GM12878 (cell line): ENCODE measurements at regions not wholly inside any gene's neighbourhood (a gene's known extent, or its start where the extent isn't known, plus 50 kb on each side); places are given as distances from the start of the nearest gene placed in this dataset.

Experiments used
- ATAC-seq: fragments of 200-7000 bp; cut with Tn5 transposase; 3 replicates; pipeline ENCODE4 v1.9.1; 2020; ENCODE audit warnings: mild to moderate bottlenecking, moderate library complexity
- BruUV-seq: library from RNA; stranded (reverse); fragments of 400-500 nt; replicated peaks from 2 replicates; lab custom pipeline; 2021; lab: Mats Ljungman, UMichigan
- CTCF ChIA-PET: fragments of 300-600 bp; sonication (Branson Sonifier 250); formaldehyde crosslinking; extraction: SDS; loops from one replicate; lab custom pipeline; 2021; ENCODE audit warnings: inconsistent platforms; lab: Yijun Ruan, JAX
- POLR2A ChIA-PET: fragments of 350-600 bp; formaldehyde crosslinking; extraction: SDS; loops from one replicate; lab custom pipeline; 2021; ENCODE audit warnings: inconsistent platforms; lab: Charles Lee
- RAD21 ChIA-PET: fragments of 300-600 bp; sonication (Branson Sonifier 250); formaldehyde crosslinking; loops from one replicate; lab custom pipeline; 2023; ENCODE audit warnings: antibody characterized with exemption; ENCODE audit not compliant: unreplicated experiment; lab: Charles Lee
- SMC1A ChIA-PET: fragments of 300-600 bp; sonication (Branson Sonifier 250); formaldehyde crosslinking; loops from one replicate; lab custom pipeline; 2023; ENCODE audit not compliant: unreplicated experiment, uncharacterized antibody; lab: Charles Lee
- DNase-seq: peaks from one replicate; pipeline ENCODE4 v3.0.0-alpha.2; 2011; ENCODE audit warnings: low read depth, low spot score
- FAIRE-seq: peaks from 3 replicates; lab custom pipeline; 2011; peaks lifted over from hg19 to GRCh38; lab: Jason Lieb, UNC
- H2AFZ ChIP-seq: 2 replicates; pipeline ENCODE4 v1.6.0; 2011; ENCODE audit warnings: low read depth, low read length, control low read depth; ENCODE audit not compliant: control insufficient read depth
- H3K27ac ChIP-seq: 2 replicates; pipeline ENCODE4 v1.5.1; 2011; ENCODE audit warnings: control low read depth; ENCODE audit not compliant: control insufficient read depth, insufficient read depth
- H3K27me3 ChIP-seq, 2 experiments: replicated peaks in 1 of 2; 2 replicates each; pipeline versions ENCODE4 v1.6.0 to v1.6.1; 2011; ENCODE audit warnings: low read length in 1 of 2; ENCODE audit not compliant: control insufficient read depth in 2 of 2, insufficient read depth in 2 of 2
- H3K36me3 ChIP-seq, 2 experiments: 2 replicates each; pipeline ENCODE4 v1.5.1; 2011; ENCODE audit warnings: low read length in 1 of 2; ENCODE audit not compliant: control insufficient read depth in 2 of 2, insufficient read depth in 2 of 2
- H3K4me1 ChIP-seq: 2 replicates; pipeline ENCODE4 v1.6.1; 2011; ENCODE audit warnings: mild to moderate bottlenecking, low read length, moderate library complexity, mixed read lengths; ENCODE audit not compliant: control insufficient read depth, insufficient read depth
- H3K4me2 ChIP-seq: 2 replicates; pipeline ENCODE4 v1.6.0; 2011; ENCODE audit warnings: control low read depth; ENCODE audit not compliant: control insufficient read depth, insufficient read depth
- H3K4me3 ChIP-seq: fragments of 200-600 bp; sonication (generic); 2 replicates; pipeline ENCODE4 v1.5.1; 2016
- H3K79me2 ChIP-seq: 2 replicates; pipeline ENCODE4 v1.6.0; 2011; ENCODE audit warnings: low read length; ENCODE audit not compliant: control insufficient read depth, insufficient read depth
- H3K9ac ChIP-seq: 2 replicates; pipeline ENCODE4 v1.8.0; 2011; ENCODE audit warnings: low read length, control low read depth, mixed read lengths; ENCODE audit not compliant: control insufficient read depth, insufficient read depth
- H3K9me3 ChIP-seq: replicated peaks from 3 replicates; pipeline ENCODE4 v1.5.1; 2011; ENCODE audit warnings: mild to moderate bottlenecking, low read length; ENCODE audit not compliant: control insufficient read depth, insufficient read depth
- H4K20me1 ChIP-seq: 2 replicates; pipeline ENCODE4 v1.6.0; 2011; ENCODE audit not compliant: control insufficient read depth, insufficient read depth
- BHLHE40 ChIP-seq, 2 experiments: fragments of 450-650 bp in 1 of 2; IDR thresholded peaks; 2 replicates each; pipeline ENCODE4 v1.6.1; 2011 to 2017; ENCODE audit warnings: low read depth in 2 of 2, borderline replicate concordance in 1 of 2, improper control_type of control experiment in 1 of 2, low read length in 1 of 2, mild to moderate bottlenecking in 1 of 2
- BMI1 ChIP-seq: fragments of 450-650 bp; IDR thresholded peaks from 2 replicates; pipeline ENCODE4 v1.6.1; 2016; ENCODE audit warnings: mild to moderate bottlenecking, moderate library complexity, borderline replicate concordance
- CREM ChIP-seq: IDR thresholded peaks from 2 replicates; pipeline ENCODE4 v1.6.1; 2014; ENCODE audit warnings: antibody characterized with exemption, low read depth
- CUX1 ChIP-seq: IDR thresholded peaks from 2 replicates; pipeline ENCODE4 v1.6.1; 2012; ENCODE audit warnings: improper control_type of control experiment, low read depth, low read length; ENCODE audit not compliant: insufficient replicate concordance
- E2F4 ChIP-seq: IDR thresholded peaks from 2 replicates; pipeline ENCODE4 v1.6.1; 2012; ENCODE audit warnings: low read depth, low read length, improper control_type of control experiment
- FOS ChIP-seq: IDR thresholded peaks from 3 replicates; pipeline ENCODE4 v1.6.1; 2011; ENCODE audit warnings: borderline replicate concordance; ENCODE audit not compliant: insufficient read length; ENCODE audit errors: extremely low read depth
- FOXK2 ChIP-seq: fragments of 450-650 bp; IDR thresholded peaks from 2 replicates; pipeline ENCODE4 v1.6.1; 2017; ENCODE audit warnings: mild to moderate bottlenecking, moderate library complexity
- IKZF2 ChIP-seq, 2 experiments: fragments of 450-650 bp; IDR thresholded peaks; 2 replicates each; pipeline ENCODE4 v1.6.1; 2017; ENCODE audit warnings: mild to moderate bottlenecking in 2 of 2, moderate library complexity in 2 of 2
- LARP7 ChIP-seq: fragments of 450-650 bp; IDR thresholded peaks from 2 replicates; pipeline ENCODE4 v1.6.1; 2017; ENCODE audit warnings: mild to moderate bottlenecking
- NFIC ChIP-seq: IDR thresholded peaks from 2 replicates; pipeline ENCODE4 v1.6.1; 2012; ENCODE audit warnings: low read depth, mild to moderate bottlenecking, inconsistent platforms, low read length, moderate library complexity
- SMAD1 ChIP-seq: fragments of 450-650 bp; IDR thresholded peaks from 2 replicates; pipeline ENCODE4 v1.6.1; 2018; ENCODE audit warnings: mild to moderate bottlenecking, low read depth; ENCODE audit not compliant: partially characterized antibody
- SREBF2 ChIP-seq: IDR thresholded peaks from 2 replicates; pipeline ENCODE4 v1.6.1; 2012; ENCODE audit warnings: mild to moderate bottlenecking, low read length
- TARDBP ChIP-seq: IDR thresholded peaks from 2 replicates; pipeline ENCODE4 v1.6.1; 2016; ENCODE audit warnings: borderline replicate concordance
- TBL1XR1 ChIP-seq: IDR thresholded peaks from 2 replicates; pipeline ENCODE4 v1.6.1; 2012; ENCODE audit warnings: low read depth, low read length, improper control_type of control experiment
- WGBS: methylation state at CpG from one replicate; pipeline ENCODE4 v1.1.6; 2016; ENCODE audit warnings: low lambda C conversion rate; ENCODE audit not compliant: insufficient replicate concordance, insufficient coverage; ENCODE audit errors: missing lambda C conversion rate; 5-methylcytosine and 5-hydroxymethylcytosine counted together
- in situ Hi-C: fragments of 300-500 bp; cut with MboI; formaldehyde crosslinking; loops from 9 replicates; pipeline ENCODE4 v1.14.3; 2018; ENCODE audit warnings: mixed read lengths
- intact Hi-C: fragments of 100-400 bp; cut with micrococcal nuclease; formaldehyde crosslinking; loops from one replicate; pipeline ENCODE4 v1.14.2; 2022; ENCODE audit not compliant: unreplicated experiment
- TF ChIP-seq, protein P1 (sequence below): IDR thresholded peaks from 2 replicates; pipeline ENCODE4 v1.6.1; 2012; ENCODE audit warnings: low read depth, low read length, improper control_type of control experiment
- TF ChIP-seq, protein P2 (sequence below): fragments of 450-650 bp; IDR thresholded peaks from 2 replicates; pipeline ENCODE4 v1.6.1; 2016; ENCODE audit warnings: mild to moderate bottlenecking

GRCh38 chr19:23507446-23507845 is 112.2 kb upstream of the ZNF91 start:
- no peaks in the 10 kb centered on the region for H3K27me3 ChIP-seq
- FAIRE-seq = no peak
- SMC1A ChIA-PET = no interaction called here
- no peak for TF ChIP-seq CREM
- no peak for TF ChIP-seq IKZF2 (IDR thresholded peaks at IDR 0.05)
- TF ChIP-seq NFIC = no peak
- no peak for TF ChIP-seq CUX1
- TF ChIP-seq SMAD1 = no peak
- TF ChIP-seq SREBF2 = no peak
- TF ChIP-seq FOS = no peak
- no peak for TF ChIP-seq TARDBP
- no peak for TF ChIP-seq BMI1
- TF ChIP-seq FOXK2 = no peak
- no peak for TF ChIP-seq TBL1XR1
- no peak for TF ChIP-seq BHLHE40 (IDR thresholded peaks at IDR 0.05; ENCODE audit: borderline replicate concordance in 1 of 2, low read depth in 2 of 2, low read length in 1 of 2)
- TF ChIP-seq E2F4 = no peak
- no peak for TF ChIP-seq LARP7
- TF ChIP-seq, protein P1, sequence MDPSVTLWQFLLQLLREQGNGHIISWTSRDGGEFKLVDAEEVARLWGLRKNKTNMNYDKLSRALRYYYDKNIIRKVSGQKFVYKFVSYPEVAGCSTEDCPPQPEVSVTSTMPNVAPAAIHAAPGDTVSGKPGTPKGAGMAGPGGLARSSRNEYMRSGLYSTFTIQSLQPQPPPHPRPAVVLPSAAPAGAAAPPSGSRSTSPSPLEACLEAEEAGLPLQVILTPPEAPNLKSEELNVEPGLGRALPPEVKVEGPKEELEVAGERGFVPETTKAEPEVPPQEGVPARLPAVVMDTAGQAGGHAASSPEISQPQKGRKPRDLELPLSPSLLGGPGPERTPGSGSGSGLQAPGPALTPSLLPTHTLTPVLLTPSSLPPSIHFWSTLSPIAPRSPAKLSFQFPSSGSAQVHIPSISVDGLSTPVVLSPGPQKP = no peak
- TF ChIP-seq, protein P2, sequence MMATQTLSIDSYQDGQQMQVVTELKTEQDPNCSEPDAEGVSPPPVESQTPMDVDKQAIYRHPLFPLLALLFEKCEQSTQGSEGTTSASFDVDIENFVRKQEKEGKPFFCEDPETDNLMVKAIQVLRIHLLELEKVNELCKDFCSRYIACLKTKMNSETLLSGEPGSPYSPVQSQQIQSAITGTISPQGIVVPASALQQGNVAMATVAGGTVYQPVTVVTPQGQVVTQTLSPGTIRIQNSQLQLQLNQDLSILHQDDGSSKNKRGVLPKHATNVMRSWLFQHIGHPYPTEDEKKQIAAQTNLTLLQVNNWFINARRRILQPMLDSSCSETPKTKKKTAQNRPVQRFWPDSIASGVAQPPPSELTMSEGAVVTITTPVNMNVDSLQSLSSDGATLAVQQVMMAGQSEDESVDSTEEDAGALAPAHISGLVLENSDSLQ = no peak

More at GRCh38 chr19:23507446-23507845, 112.2 kb upstream of the ZNF91 start:
- RAD21 ChIA-PET = no interaction called here
- Histone ChIP-seq H3K27ac (no peak overlapping the region), H3K9ac (no peak overlapping the region), H3K4me2 (no peak overlapping the region), H4K20me1 (no peaks in the 10 kb centered on the region), H3K36me3 (no peaks in the 10 kb centered on the region), H3K4me3 (no peak overlapping the region), H2AFZ (no peak overlapping the region), H3K79me2 (no peaks in the 10 kb centered on the region), H3K9me3 (no peaks in the 10 kb centered on the region; the same call in 2 of the 3 replicates), H3K4me1 (no peaks in the 10 kb centered on the region)
- POLR2A ChIA-PET = no interaction called here
- ATAC-seq = no peak
- intact Hi-C loops = no loop called here
- CTCF ChIA-PET = no interaction called here
- DNase-seq = no peak
- 80% methylated on average over 7 of the region's 7 CpGs for WGBS
- in situ Hi-C loops = no loop called here
- no TSS peak for BruUV-seq
